WTC11 (cell line): ENCODE measurements at regions not wholly inside any gene's neighbourhood (a gene's known extent, or its start where the extent isn't known, plus 50 kb on each side); places are given as distances from the start of the nearest gene placed in this dataset.
"Not testable (repeated sequence)": the region's sequence is repeated elsewhere in the genome, so short reads cannot be mapped to it uniquely, and the experiment has no call there.

Experiments
- ATF1 ChIP-seq: sonication (generic); formaldehyde crosslinking; IDR thresholded peaks from 2 replicates; pipeline ENCODE4 v1.8.1; 2023; ENCODE audit warnings: mild to moderate bottlenecking, moderate library complexity, missing genetic modification reagents
- TEAD4 ChIP-seq: sonication (generic); formaldehyde crosslinking; IDR thresholded peaks from 2 replicates; pipeline ENCODE4 v1.8.0; 2022; ENCODE audit warnings: mild to moderate bottlenecking, missing genetic modification reagents
- ZNF425 ChIP-seq: fragments of 250-450 bp; sonication (Bioruptor Pico); conservative IDR thresholded peaks from 2 replicates; pipeline ENCODE4 v1.9.0; 2021; ENCODE audit warnings: mild to moderate bottlenecking

GRCh38 chr12:114022081-114022480 lies 56.0 kb upstream of the RBM19 start:
- TF ChIP-seq ZNF425, ATF1, TEAD4 (CRISPR knock-in tag): not testable (repeated sequence)
